ENCODE measurements at regions not wholly inside any gene's neighbourhood (a gene's known extent, or its start where the extent isn't known, plus 50 kb on each side); places are given as distances from the start of the nearest gene placed in this dataset.

- H2AFZ ChIP-seq: no peak overlapping the region
- H3K4me3 ChIP-seq: no peak overlapping the region
- TF ChIP-seq EZH2 (IDR thresholded peaks at IDR 0.05; ENCODE audit: insufficient read depth, poor library complexity, severe bottlenecking): no peak
- TF ChIP-seq EZH2phosphoT487 (IDR thresholded peaks at IDR 0.05; ENCODE audit: insufficient read depth, low read depth): no peak
- H3K79me2 ChIP-seq (ENCODE audit: insufficient read depth): no peaks in the 10 kb centered on the region
- no peaks in the 10 kb centered on the region for H3K27me3 ChIP-seq (replicated peaks; ENCODE audit: insufficient read depth)
- in situ Hi-C loops (cut with MboI): no loop called here
- 16 to 23% methylated on average over 3 of the region's 3 CpGs for WGBS, 2 experiments (ENCODE audit: low coverage in 1 of 2, low lambda C conversion rate in 2 of 2, missing lambda C conversion rate in 2 of 2)
- no peak for DNase-seq
- H3F3A ChIP-seq (ENCODE audit: insufficient read depth): no peaks in the 10 kb centered on the region
- no peaks in the 10 kb centered on the region for H3K4me1 ChIP-seq (ENCODE audit: insufficient read depth)
- no peaks in the 10 kb centered on the region for H3K36me3 ChIP-seq (ENCODE audit: low read depth)
- H4K20me1 ChIP-seq (ENCODE audit: insufficient read depth): no peaks in the 10 kb centered on the region
- no peak overlapping the region for H3K4me2 ChIP-seq (ENCODE audit: unreplicated experiment)
- H3K27ac ChIP-seq: no peak overlapping the region
- H3K9me3 ChIP-seq (ENCODE audit: low read depth): no peaks in the 10 kb centered on the region
- H3K9me2 ChIP-seq (ENCODE audit: insufficient read depth): no peaks in the 10 kb centered on the region
- H3K9ac ChIP-seq: no peak overlapping the region
Observed at GRCh38 chr3:84077479-84077878, 881.3 kb upstream of the CADM2 start.

GRCh38 chr3:84082726-84083125 lies 876.1 kb upstream of the CADM2 start:
- no peak for DNase-seq
- H3K9me3 ChIP-seq (ENCODE audit: low read depth): no peaks in the 10 kb centered on the region
- no peak overlapping the region for H3K4me2 ChIP-seq (ENCODE audit: unreplicated experiment)
- no peak overlapping the region for H3K27ac ChIP-seq
- no peak overlapping the region for H3K9ac ChIP-seq
- no peaks in the 10 kb centered on the region for H3K27me3 ChIP-seq (replicated peaks; ENCODE audit: insufficient read depth)
- TF ChIP-seq EZH2 (IDR thresholded peaks at IDR 0.05; ENCODE audit: insufficient read depth, poor library complexity, severe bottlenecking): no peak
- no peak for TF ChIP-seq EZH2phosphoT487 (IDR thresholded peaks at IDR 0.05; ENCODE audit: insufficient read depth, low read depth)
- H4K20me1 ChIP-seq (ENCODE audit: insufficient read depth): no peaks in the 10 kb centered on the region
- H3K4me1 ChIP-seq (ENCODE audit: insufficient read depth): no peaks in the 10 kb centered on the region
- WGBS, 2 experiments (ENCODE audit: low coverage in 1 of 2, low lambda C conversion rate in 2 of 2, missing lambda C conversion rate in 2 of 2): 22 to 24% methylated on average over 1 of the region's 1 CpG
- no peaks in the 10 kb centered on the region for H3F3A ChIP-seq (ENCODE audit: insufficient read depth)
- no peaks in the 10 kb centered on the region for H3K9me2 ChIP-seq (ENCODE audit: insufficient read depth)
- no peak overlapping the region for H3K4me3 ChIP-seq
- H3K79me2 ChIP-seq (ENCODE audit: insufficient read depth): no peaks in the 10 kb centered on the region
- H2AFZ ChIP-seq: no peak overlapping the region
- H3K36me3 ChIP-seq (ENCODE audit: low read depth): no peaks in the 10 kb centered on the region
- in situ Hi-C loops (cut with MboI): no loop called here

DNA sequence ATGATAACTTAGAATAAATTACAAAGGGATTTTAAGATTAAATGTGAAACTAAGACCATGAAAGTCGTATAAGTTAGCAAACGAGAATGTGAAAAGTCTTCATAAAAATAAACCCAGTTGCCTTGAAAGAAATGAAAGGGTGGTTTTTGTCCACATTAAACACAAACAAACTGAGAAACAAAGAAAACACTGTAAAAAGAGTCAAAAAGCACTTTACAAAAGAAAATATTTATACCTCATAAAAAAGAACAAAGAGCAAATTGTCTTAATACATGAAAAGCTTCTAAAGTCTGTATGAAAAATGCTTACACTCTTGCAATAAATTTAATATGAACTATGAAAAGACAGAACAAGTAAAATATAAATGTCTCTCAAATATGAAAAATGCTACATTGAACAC lies 865.9 kb upstream of the CADM2 start:
- in situ Hi-C loops (cut with MboI): no loop called here
- Histone ChIP-seq H3K9ac (no peak overlapping the region), H4K20me1 (ENCODE audit: insufficient read depth) (no peaks in the 10 kb centered on the region), H3K4me2 (ENCODE audit: unreplicated experiment) (no peak overlapping the region), H3K4me3 (no peak overlapping the region), H2AFZ (no peak overlapping the region), H3K9me2 (ENCODE audit: insufficient read depth) (no peaks in the 10 kb centered on the region), H3K27ac (no peak overlapping the region), H3F3A (ENCODE audit: insufficient read depth) (no peaks in the 10 kb centered on the region), H3K27me3 (replicated peaks; ENCODE audit: insufficient read depth) (no peaks in the 10 kb centered on the region), H3K36me3 (ENCODE audit: low read depth) (no peaks in the 10 kb centered on the region), H3K4me1 (ENCODE audit: insufficient read depth) (no peaks in the 10 kb centered on the region), H3K9me3 (ENCODE audit: low read depth) (peaks cover 3% of the 10 kb centered on the region), H3K79me2 (ENCODE audit: insufficient read depth) (no peaks in the 10 kb centered on the region)
- WGBS, 2 experiments (ENCODE audit: low coverage in 1 of 2, low lambda C conversion rate in 2 of 2, missing lambda C conversion rate in 2 of 2): 19 to 21% methylated on average over 2 of the region's 2 CpGs
- no peak for DNase-seq
- TF ChIP-seq EZH2 (IDR thresholded peaks at IDR 0.05; ENCODE audit: insufficient read depth, poor library complexity, severe bottlenecking) (no peak), EZH2phosphoT487 (IDR thresholded peaks at IDR 0.05; ENCODE audit: insufficient read depth, low read depth) (no peak)

- Histone ChIP-seq H3K27ac (no peak overlapping the region), H3K4me1 (ENCODE audit: insufficient read depth) (no peaks in the 10 kb centered on the region), H3K4me3 (no peak overlapping the region), H3K79me2 (ENCODE audit: insufficient read depth) (no peaks in the 10 kb centered on the region), H3K27me3 (replicated peaks; ENCODE audit: insufficient read depth) (no peaks in the 10 kb centered on the region), H4K20me1 (ENCODE audit: insufficient read depth) (no peaks in the 10 kb centered on the region), H3K36me3 (ENCODE audit: low read depth) (no peaks in the 10 kb centered on the region), H3K9me2 (ENCODE audit: insufficient read depth) (no peaks in the 10 kb centered on the region), H2AFZ (no peak overlapping the region), H3K9ac (no peak overlapping the region), H3K4me2 (ENCODE audit: unreplicated experiment) (no peak overlapping the region), H3F3A (ENCODE audit: insufficient read depth) (no peaks in the 10 kb centered on the region), H3K9me3 (ENCODE audit: low read depth) (peaks cover 3% of the 10 kb centered on the region)
- in situ Hi-C loops (cut with MboI): no loop called here
- TF ChIP-seq EZH2 (IDR thresholded peaks at IDR 0.05; ENCODE audit: insufficient read depth, poor library complexity, severe bottlenecking) (no peak), EZH2phosphoT487 (IDR thresholded peaks at IDR 0.05; ENCODE audit: insufficient read depth, low read depth) (no peak)
- no peak for DNase-seq
Observed at GRCh38 chr3:84096188-84096587, 862.6 kb upstream of the CADM2 start.

GRCh38 chr3:84100861-84101260 lies 857.9 kb upstream of the CADM2 start:
- Histone ChIP-seq H3K4me2 (ENCODE audit: unreplicated experiment) (no peak overlapping the region), H3K4me3 (no peak overlapping the region), H3K9me2 (ENCODE audit: insufficient read depth) (no peaks in the 10 kb centered on the region), H2AFZ (no peak overlapping the region), H3K36me3 (ENCODE audit: low read depth) (no peaks in the 10 kb centered on the region), H3K4me1 (ENCODE audit: insufficient read depth) (no peaks in the 10 kb centered on the region), H4K20me1 (ENCODE audit: insufficient read depth) (no peaks in the 10 kb centered on the region), H3K27me3 (replicated peaks; ENCODE audit: insufficient read depth) (no peaks in the 10 kb centered on the region), H3F3A (ENCODE audit: insufficient read depth) (no peaks in the 10 kb centered on the region), H3K79me2 (ENCODE audit: insufficient read depth) (no peaks in the 10 kb centered on the region), H3K9me3 (ENCODE audit: low read depth) (no peaks in the 10 kb centered on the region), H3K27ac (no peak overlapping the region), H3K9ac (no peak overlapping the region)
- TF ChIP-seq EZH2 (IDR thresholded peaks at IDR 0.05; ENCODE audit: insufficient read depth, poor library complexity, severe bottlenecking) (no peak), EZH2phosphoT487 (IDR thresholded peaks at IDR 0.05; ENCODE audit: insufficient read depth, low read depth) (no peak)
- WGBS, 2 experiments (ENCODE audit: low coverage in 1 of 2, low lambda C conversion rate in 2 of 2, missing lambda C conversion rate in 2 of 2): 0 to 2% methylated on average over 2 of the region's 2 CpGs
- in situ Hi-C loops (cut with MboI): no loop called here
- DNase-seq: no peak
